ENCODE measurements at regions not wholly inside any gene's neighbourhood (a gene's known extent, or its start where the extent isn't known, plus 50 kb on each side); places are given as distances from the start of the nearest gene placed in this dataset.

- H3K4me3 ChIP-seq, result no peak overlapping the region
- no peak overlapping the region for H3K27ac ChIP-seq
- no peaks in the 10 kb centered on the region for H3K36me3 ChIP-seq
- intact Hi-C loops (cut with DNase I), result no loop called here
- WGBS, 2 donors, result 86 to 90% methylated on average over 2 of the region's 2 CpGs
- H3K4me1 ChIP-seq, result no peaks in the 10 kb centered on the region
- no peaks in the 10 kb centered on the region for H3K9me3 ChIP-seq
- no peaks in the 10 kb centered on the region for H3K27me3 ChIP-seq
- no peak for TF ChIP-seq POLR2A (IDR thresholded peaks at IDR 0.05)
- TF ChIP-seq, protein P1, sequence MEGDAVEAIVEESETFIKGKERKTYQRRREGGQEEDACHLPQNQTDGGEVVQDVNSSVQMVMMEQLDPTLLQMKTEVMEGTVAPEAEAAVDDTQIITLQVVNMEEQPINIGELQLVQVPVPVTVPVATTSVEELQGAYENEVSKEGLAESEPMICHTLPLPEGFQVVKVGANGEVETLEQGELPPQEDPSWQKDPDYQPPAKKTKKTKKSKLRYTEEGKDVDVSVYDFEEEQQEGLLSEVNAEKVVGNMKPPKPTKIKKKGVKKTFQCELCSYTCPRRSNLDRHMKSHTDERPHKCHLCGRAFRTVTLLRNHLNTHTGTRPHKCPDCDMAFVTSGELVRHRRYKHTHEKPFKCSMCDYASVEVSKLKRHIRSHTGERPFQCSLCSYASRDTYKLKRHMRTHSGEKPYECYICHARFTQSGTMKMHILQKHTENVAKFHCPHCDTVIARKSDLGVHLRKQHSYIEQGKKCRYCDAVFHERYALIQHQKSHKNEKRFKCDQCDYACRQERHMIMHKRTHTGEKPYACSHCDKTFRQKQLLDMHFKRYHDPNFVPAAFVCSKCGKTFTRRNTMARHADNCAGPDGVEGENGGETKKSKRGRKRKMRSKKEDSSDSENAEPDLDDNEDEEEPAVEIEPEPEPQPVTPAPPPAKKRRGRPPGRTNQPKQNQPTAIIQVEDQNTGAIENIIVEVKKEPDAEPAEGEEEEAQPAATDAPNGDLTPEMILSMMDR (IDR thresholded peaks at IDR 0.05), result no peak
- DNase-seq, result no peak
These were observed 143.6 kb downstream of the CD24 start for GRCh38 chr6:106830930-106831329.

DNA sequence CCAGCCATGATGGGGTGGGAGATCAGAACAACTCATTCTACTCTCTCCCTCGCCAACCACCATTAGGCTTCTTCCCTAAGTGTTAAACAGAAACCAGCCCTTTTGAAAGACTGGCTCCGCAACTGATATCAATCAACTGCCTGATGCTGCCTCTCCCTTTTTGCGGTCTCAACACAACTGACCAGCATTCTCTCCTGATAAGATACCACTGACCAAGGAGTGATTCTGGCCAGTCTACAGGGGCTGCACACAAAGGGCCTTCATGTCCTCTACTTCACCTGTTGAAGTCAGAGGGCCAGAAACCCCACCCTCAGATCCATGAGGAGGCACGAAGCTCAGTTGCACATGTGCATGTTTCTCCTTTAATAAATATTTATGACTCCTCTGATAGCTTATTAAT, 145.1 kb downstream of the CD24 start:
- TF ChIP-seq, protein P1 (IDR thresholded peaks at IDR 0.05), result no peak
- TF ChIP-seq POLR2A (IDR thresholded peaks at IDR 0.05), result no peak
- Histone ChIP-seq H3K36me3 (no peaks in the 10 kb centered on the region), H3K27me3 (no peaks in the 10 kb centered on the region), H3K9me3 (no peaks in the 10 kb centered on the region), H3K4me3 (no peak overlapping the region), H3K4me1 (no peaks in the 10 kb centered on the region), H3K27ac (no peak overlapping the region)
- intact Hi-C loops (cut with DNase I), result no loop called here
- DNase-seq, result no peak
- WGBS, 2 donors, result 85 to 86% methylated on average over 4 of the region's 4 CpGs

DNA sequence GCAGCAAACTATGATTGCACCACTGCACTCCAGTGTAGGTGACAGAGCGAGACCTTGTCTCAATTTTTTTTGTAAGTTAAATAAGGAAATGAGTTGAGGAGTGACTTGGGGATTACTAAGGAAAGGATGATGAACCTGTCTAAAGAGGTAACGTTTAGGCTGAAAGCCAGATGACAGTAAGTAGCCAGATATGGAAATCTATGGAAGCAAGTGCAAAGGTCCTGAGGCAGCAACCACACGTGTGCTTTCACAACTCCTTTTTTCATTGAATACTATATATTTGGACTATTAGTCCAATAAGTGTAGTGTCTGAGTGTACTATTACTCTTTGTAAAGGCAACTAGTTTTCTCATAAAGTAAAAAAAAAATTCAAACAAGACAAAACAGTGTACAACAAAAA, 147.4 kb downstream of the CD24 start:
- Histone ChIP-seq H3K9me3 (no peaks in the 10 kb centered on the region), H3K4me3 (no peak overlapping the region), H3K36me3 (no peaks in the 10 kb centered on the region), H3K27ac (no peak overlapping the region), H3K4me1 (no peaks in the 10 kb centered on the region), H3K27me3 (no peaks in the 10 kb centered on the region)
- WGBS, 2 donors, result 84 to 85% methylated on average over 3 of the region's 3 CpGs
- intact Hi-C loops (cut with DNase I), result no loop called here
- DNase-seq, result no peak
- TF ChIP-seq, protein P1 (IDR thresholded peaks at IDR 0.05), result no peak
- no peak for TF ChIP-seq POLR2A (IDR thresholded peaks at IDR 0.05)

DNA sequence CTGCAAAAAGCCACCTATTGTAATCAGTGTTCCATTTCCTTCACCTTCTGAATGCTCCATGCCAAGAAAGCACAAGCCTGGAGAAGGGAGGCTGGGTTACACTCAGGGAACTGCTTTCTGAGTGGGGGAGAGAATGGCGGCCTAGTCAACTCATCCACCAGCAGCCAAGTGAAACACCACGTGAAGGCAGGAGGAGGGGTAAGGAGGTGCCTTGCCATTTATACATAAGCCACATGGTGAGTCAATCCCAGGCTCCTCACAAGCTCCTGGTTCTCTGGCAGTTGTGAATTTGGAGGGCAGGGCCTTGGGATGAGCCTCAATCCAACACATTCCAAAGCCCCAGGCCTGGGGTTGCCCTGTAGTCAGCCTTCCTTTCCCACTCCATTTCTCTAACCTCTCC, 149.4 kb downstream of the CD24 start:
- Histone ChIP-seq H3K4me3 (no peak overlapping the region), H3K9me3 (no peaks in the 10 kb centered on the region), H3K36me3 (no peaks in the 10 kb centered on the region), H3K4me1 (no peaks in the 10 kb centered on the region), H3K27me3 (peaks cover 0 to 4% (median 0%) of the 10 kb centered on the region in 4 donors), H3K27ac (no peak overlapping the region)
- 83 to 85% methylated on average over 2 of the region's 2 CpGs for WGBS, 2 donors
- TF ChIP-seq, protein P1 (IDR thresholded peaks at IDR 0.05), result no peak
- no peak for TF ChIP-seq POLR2A (IDR thresholded peaks at IDR 0.05)
- DNase-seq, result no peak
- intact Hi-C loops (cut with DNase I), result no loop called here

- intact Hi-C loops (cut with DNase I), result no loop called here
- TF ChIP-seq, protein P1 (IDR thresholded peaks at IDR 0.05), result no peak
- no peak for TF ChIP-seq POLR2A (IDR thresholded peaks at IDR 0.05)
- Histone ChIP-seq H3K36me3 (no peaks in the 10 kb centered on the region), H3K27me3 (peaks cover 0 to 4% (median 0%) of the 10 kb centered on the region in 4 donors), H3K4me3 (no peak overlapping the region), H3K27ac (no peak overlapping the region), H3K9me3 (no peaks in the 10 kb centered on the region), H3K4me1 (no peaks in the 10 kb centered on the region)
- no peak for DNase-seq
- 75 to 89% methylated on average over 2 to 6 of the region's 10 CpGs for WGBS, 2 donors
These were observed 150.7 kb downstream of the CD24 start for GRCh38 chr6:106823732-106824351.

Measured in esophagus squamous epithelium (tissue), 5 donors.